ENCODE measurements at regions not wholly inside any gene's neighbourhood (a gene's known extent, or its start where the extent isn't known, plus 50 kb on each side); places are given as distances from the start of the nearest gene placed in this dataset.

GRCh38 chr9:116057371-116057770 is 96.2 kb upstream of the PAPPA start:
- Mint-ChIP-seq H3K27ac (no peak overlapping the region), H3K4me1 (no peaks in the 10 kb centered on the region), H3K4me3 (no peak overlapping the region), H3K9me3 (peaks cover 17 to 31% of the 10 kb centered on the region in 2 donors), H3K36me3 (no peaks in the 10 kb centered on the region), H3K27me3 (ENCODE audit: low read depth in 2 of 2) (no peaks in the 10 kb centered on the region)
- no peak for TF ChIP-seq CTCF (IDR thresholded peaks at IDR 0.05)
- DNase-seq (no peak), ATAC-seq (no peak)
- Histone ChIP-seq H3K9me3 (ENCODE audit: control insufficient read depth, insufficient read depth, low read length) (no peaks in the 10 kb centered on the region), H3K4me3 (ENCODE audit: low read length) (no peak overlapping the region), H3K4me1 (ENCODE audit: control insufficient read depth, insufficient read depth, low read length) (no peaks in the 10 kb centered on the region), H3K36me3 (ENCODE audit: control insufficient read depth, insufficient read depth, low read length) (no peaks in the 10 kb centered on the region), H3K27ac (ENCODE audit: low read length) (no peak overlapping the region), H3K27me3 (ENCODE audit: control insufficient read depth, insufficient read depth, low read length) (no peaks in the 10 kb centered on the region)
- WGBS (ENCODE audit: insufficient coverage) = no CpG with 5 or more reads among the region's 5 CpGs
- intact Hi-C loops (cut with micrococcal nuclease) = no loop called here

GRCh38 chr9:116058421-116058820 is 95.2 kb upstream of the PAPPA start:
- intact Hi-C loops (cut with micrococcal nuclease) = no loop called here
- no peak overlapping the region for H3K4me3 Mint-ChIP-seq
- no peaks in the 10 kb centered on the region for H3K4me1 Mint-ChIP-seq
- H3K9me3 Mint-ChIP-seq = peaks cover 17 to 30% of the 10 kb centered on the region in 2 donors
- 78% methylated on average over 2 of the region's 2 CpGs for WGBS (ENCODE audit: insufficient coverage)
- no peaks in the 10 kb centered on the region for H3K9me3 ChIP-seq (ENCODE audit: control insufficient read depth, insufficient read depth, low read length)
- no peak for ATAC-seq
- H3K36me3 Mint-ChIP-seq = no peaks in the 10 kb centered on the region
- H3K36me3 ChIP-seq (ENCODE audit: control insufficient read depth, insufficient read depth, low read length) = no peaks in the 10 kb centered on the region
- no peak overlapping the region for H3K27ac Mint-ChIP-seq
- no peak overlapping the region for H3K4me3 ChIP-seq (ENCODE audit: low read length)
- no peak overlapping the region for H3K27ac ChIP-seq (ENCODE audit: low read length)
- no peak for DNase-seq
- no peaks in the 10 kb centered on the region for H3K4me1 ChIP-seq (ENCODE audit: control insufficient read depth, insufficient read depth, low read length)
- no peaks in the 10 kb centered on the region for H3K27me3 ChIP-seq (ENCODE audit: control insufficient read depth, insufficient read depth, low read length)
- TF ChIP-seq CTCF (IDR thresholded peaks at IDR 0.05) = no peak
- H3K27me3 Mint-ChIP-seq (ENCODE audit: low read depth in 2 of 2) = no peaks in the 10 kb centered on the region

- WGBS (ENCODE audit: insufficient coverage) = 92% methylated on average over 2 of the region's 2 CpGs
- no peaks in the 10 kb centered on the region for H3K9me3 ChIP-seq (ENCODE audit: control insufficient read depth, insufficient read depth, low read length)
- ATAC-seq (no peak), DNase-seq (no peak)
- Mint-ChIP-seq H3K9me3 (peaks cover 16 to 26% of the 10 kb centered on the region in 2 donors), H3K36me3 (no peaks in the 10 kb centered on the region), H3K4me3 (no peak overlapping the region), H3K27ac (no peak overlapping the region), H3K4me1 (no peaks in the 10 kb centered on the region), H3K27me3 (ENCODE audit: low read depth in 2 of 2) (no peaks in the 10 kb centered on the region)
- H3K36me3 ChIP-seq (ENCODE audit: control insufficient read depth, insufficient read depth, low read length) = no peaks in the 10 kb centered on the region
- no peaks in the 10 kb centered on the region for H3K4me1 ChIP-seq (ENCODE audit: control insufficient read depth, insufficient read depth, low read length)
- no peak overlapping the region for H3K27ac ChIP-seq (ENCODE audit: low read length)
- intact Hi-C loops (cut with micrococcal nuclease) = no loop called here
- TF ChIP-seq CTCF (IDR thresholded peaks at IDR 0.05) = no peak
- no peaks in the 10 kb centered on the region for H3K27me3 ChIP-seq (ENCODE audit: control insufficient read depth, insufficient read depth, low read length)
- H3K4me3 ChIP-seq (ENCODE audit: low read length) = no peak overlapping the region
Measured at GRCh38 chr9:116059466-116059865, 94.1 kb upstream of the PAPPA start.

- no peak overlapping the region for H3K27ac ChIP-seq (ENCODE audit: low read length)
- 90% methylated on average over 1 of the region's 1 CpG for WGBS (ENCODE audit: insufficient coverage)
- no peaks in the 10 kb centered on the region for H3K27me3 Mint-ChIP-seq (ENCODE audit: low read depth in 2 of 2)
- no peaks in the 10 kb centered on the region for H3K4me1 ChIP-seq (ENCODE audit: control insufficient read depth, insufficient read depth, low read length)
- no peak overlapping the region for H3K4me3 ChIP-seq (ENCODE audit: low read length)
- H3K9me3 Mint-ChIP-seq = peaks cover 16 to 22% of the 10 kb centered on the region in 2 donors
- intact Hi-C loops (cut with micrococcal nuclease) = no loop called here
- ATAC-seq (no peak), DNase-seq (no peak)
- no peaks in the 10 kb centered on the region for H3K36me3 Mint-ChIP-seq
- H3K27me3 ChIP-seq (ENCODE audit: control insufficient read depth, insufficient read depth, low read length) = no peaks in the 10 kb centered on the region
- H3K9me3 ChIP-seq (ENCODE audit: control insufficient read depth, insufficient read depth, low read length) = no peaks in the 10 kb centered on the region
- H3K4me3 Mint-ChIP-seq = no peak overlapping the region
- TF ChIP-seq CTCF (IDR thresholded peaks at IDR 0.05) = no peak
- H3K36me3 ChIP-seq (ENCODE audit: control insufficient read depth, insufficient read depth, low read length) = no peaks in the 10 kb centered on the region
- no peaks in the 10 kb centered on the region for H3K4me1 Mint-ChIP-seq
- no peak overlapping the region for H3K27ac Mint-ChIP-seq
Measured at GRCh38 chr9:116060631-116061030, 93.0 kb upstream of the PAPPA start.

Data from natural killer cell (primary cell).